ENCODE measurements at regions not wholly inside any gene's neighbourhood (a gene's known extent, or its start where the extent isn't known, plus 50 kb on each side); places are given as distances from the start of the nearest gene placed in this dataset.

DNA sequence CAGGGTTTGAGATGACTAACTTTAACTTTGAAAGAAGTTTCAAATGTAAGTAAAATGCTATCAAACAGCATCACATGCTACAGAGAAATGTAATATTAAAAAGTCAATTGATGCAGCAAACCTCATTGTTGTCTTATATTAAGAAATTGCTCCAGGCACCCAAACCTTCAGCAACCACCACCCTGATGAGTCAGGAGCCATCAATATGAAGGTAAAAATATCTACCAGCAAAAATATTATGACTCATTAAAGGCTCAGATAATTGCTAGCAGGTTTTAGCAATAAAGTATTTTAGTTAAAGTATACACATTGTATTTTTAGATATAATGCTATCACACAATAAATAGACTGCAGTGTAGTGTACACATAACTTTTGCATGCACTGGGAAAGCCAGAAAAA lies 746.3 kb downstream of the ZPLD1 start:
- no peak for DNase-seq
- H3K36me3 Mint-ChIP-seq (ENCODE audit: insufficient read depth, unreplicated experiment): peaks cover 5% of the 10 kb centered on the region
- TF ChIP-seq, protein P1, sequence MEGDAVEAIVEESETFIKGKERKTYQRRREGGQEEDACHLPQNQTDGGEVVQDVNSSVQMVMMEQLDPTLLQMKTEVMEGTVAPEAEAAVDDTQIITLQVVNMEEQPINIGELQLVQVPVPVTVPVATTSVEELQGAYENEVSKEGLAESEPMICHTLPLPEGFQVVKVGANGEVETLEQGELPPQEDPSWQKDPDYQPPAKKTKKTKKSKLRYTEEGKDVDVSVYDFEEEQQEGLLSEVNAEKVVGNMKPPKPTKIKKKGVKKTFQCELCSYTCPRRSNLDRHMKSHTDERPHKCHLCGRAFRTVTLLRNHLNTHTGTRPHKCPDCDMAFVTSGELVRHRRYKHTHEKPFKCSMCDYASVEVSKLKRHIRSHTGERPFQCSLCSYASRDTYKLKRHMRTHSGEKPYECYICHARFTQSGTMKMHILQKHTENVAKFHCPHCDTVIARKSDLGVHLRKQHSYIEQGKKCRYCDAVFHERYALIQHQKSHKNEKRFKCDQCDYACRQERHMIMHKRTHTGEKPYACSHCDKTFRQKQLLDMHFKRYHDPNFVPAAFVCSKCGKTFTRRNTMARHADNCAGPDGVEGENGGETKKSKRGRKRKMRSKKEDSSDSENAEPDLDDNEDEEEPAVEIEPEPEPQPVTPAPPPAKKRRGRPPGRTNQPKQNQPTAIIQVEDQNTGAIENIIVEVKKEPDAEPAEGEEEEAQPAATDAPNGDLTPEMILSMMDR (IDR thresholded peaks at IDR 0.05; ENCODE audit: insufficient read depth in 1 of 2, low read depth in 1 of 2, low read length in 1 of 2, severe bottlenecking in 1 of 2, unreplicated experiment in 1 of 2): no peak
- Histone ChIP-seq H3K9me3 (no peaks in the 10 kb centered on the region), H3K4me1 (no peaks in the 10 kb centered on the region), H3K27me3 (replicated peaks; ENCODE audit: control insufficient read depth, insufficient read depth, low read length) (no peaks in the 10 kb centered on the region; the same call in 1 of the 2 replicates), H3K4me3 (ENCODE audit: low read depth, low read length) (no peak overlapping the region), H3K36me3 (ENCODE audit: control insufficient read depth, insufficient read depth, low read length) (no peaks in the 10 kb centered on the region)
- no peaks in the 10 kb centered on the region for H3K4me1 Mint-ChIP-seq (ENCODE audit: low read depth, unreplicated experiment)
- BruUV-seq (replicated peaks): no TSS peak
- CTCF ChIA-PET: no interaction called here
- H3K4me3 Mint-ChIP-seq (ENCODE audit: unreplicated experiment): no peak overlapping the region
- peaks cover 10% of the 10 kb centered on the region for H3K9me3 Mint-ChIP-seq (ENCODE audit: unreplicated experiment)
- intact Hi-C loops (cut with micrococcal nuclease; ENCODE audit: unreplicated experiment): no loop called here
- POLR2A ChIA-PET: no interaction called here
- H3K27me3 Mint-ChIP-seq (ENCODE audit: insufficient read depth, unreplicated experiment): no peaks in the 10 kb centered on the region
- no peak overlapping the region for H3K27ac Mint-ChIP-seq (ENCODE audit: unreplicated experiment)

- no TSS peak for BruUV-seq (replicated peaks)
- Mint-ChIP-seq H3K27me3 (ENCODE audit: insufficient read depth, unreplicated experiment) (no peaks in the 10 kb centered on the region), H3K9me3 (ENCODE audit: unreplicated experiment) (peaks cover 10% of the 10 kb centered on the region), H3K27ac (ENCODE audit: unreplicated experiment) (no peak overlapping the region), H3K4me1 (ENCODE audit: low read depth, unreplicated experiment) (no peaks in the 10 kb centered on the region), H3K4me3 (ENCODE audit: unreplicated experiment) (no peak overlapping the region), H3K36me3 (ENCODE audit: insufficient read depth, unreplicated experiment) (peaks cover 5% of the 10 kb centered on the region)
- intact Hi-C loops (cut with micrococcal nuclease; ENCODE audit: unreplicated experiment): no loop called here
- Histone ChIP-seq H3K27me3 (replicated peaks; ENCODE audit: control insufficient read depth, insufficient read depth, low read length) (no peaks in the 10 kb centered on the region; the same call in 1 of the 2 replicates), H3K36me3 (ENCODE audit: control insufficient read depth, insufficient read depth, low read length) (no peaks in the 10 kb centered on the region), H3K4me3 (ENCODE audit: low read depth, low read length) (no peak overlapping the region), H3K4me1 (no peaks in the 10 kb centered on the region), H3K9me3 (no peaks in the 10 kb centered on the region)
- ChIA-PET CTCF (no interaction called here), POLR2A (no interaction called here)
- no peak for DNase-seq
- TF ChIP-seq, protein P1 (IDR thresholded peaks at IDR 0.05; ENCODE audit: insufficient read depth in 1 of 2, low read depth in 1 of 2, low read length in 1 of 2, severe bottlenecking in 1 of 2, unreplicated experiment in 1 of 2): no peak
Measured at GRCh38 chr3:103184772-103185171, 750.0 kb downstream of the ZPLD1 start.

GRCh38 chr3:103189941-103190340 lies 755.1 kb downstream of the ZPLD1 start:
- no peaks in the 10 kb centered on the region for H3K4me1 Mint-ChIP-seq (ENCODE audit: low read depth, unreplicated experiment)
- no peak overlapping the region for H3K4me3 Mint-ChIP-seq (ENCODE audit: unreplicated experiment)
- no peaks in the 10 kb centered on the region for H3K36me3 ChIP-seq (ENCODE audit: control insufficient read depth, insufficient read depth, low read length)
- ChIA-PET POLR2A (no interaction called here), CTCF (no interaction called here)
- DNase-seq: no peak
- H3K27me3 Mint-ChIP-seq (ENCODE audit: insufficient read depth, unreplicated experiment): no peaks in the 10 kb centered on the region
- H3K36me3 Mint-ChIP-seq (ENCODE audit: insufficient read depth, unreplicated experiment): no peaks in the 10 kb centered on the region
- H3K27me3 ChIP-seq (replicated peaks; ENCODE audit: control insufficient read depth, insufficient read depth, low read length): no peaks in the 10 kb centered on the region; the same call in 1 of the 2 replicates
- H3K4me3 ChIP-seq (ENCODE audit: low read depth, low read length): no peak overlapping the region
- H3K9me3 ChIP-seq: no peaks in the 10 kb centered on the region
- H3K9me3 Mint-ChIP-seq (ENCODE audit: unreplicated experiment): no peaks in the 10 kb centered on the region
- TF ChIP-seq, protein P1 (IDR thresholded peaks at IDR 0.05; ENCODE audit: insufficient read depth in 1 of 2, low read depth in 1 of 2, low read length in 1 of 2, severe bottlenecking in 1 of 2, unreplicated experiment in 1 of 2): no peak
- no peaks in the 10 kb centered on the region for H3K4me1 ChIP-seq
- no peak overlapping the region for H3K27ac Mint-ChIP-seq (ENCODE audit: unreplicated experiment)
- intact Hi-C loops (cut with micrococcal nuclease; ENCODE audit: unreplicated experiment): no loop called here
- no TSS peak for BruUV-seq (replicated peaks)

Measured in Caco-2 (cell line).